ENCODE measurements at regions not wholly inside any gene's neighbourhood (a gene's known extent, or its start where the extent isn't known, plus 50 kb on each side); places are given as distances from the start of the nearest gene placed in this dataset.

GRCh38 chr1:59096501-59096900 is 200.4 kb upstream of the FGGY start:
- Histone ChIP-seq H3K79me1 (ENCODE audit: low read length) (no peaks in the 10 kb centered on the region), H4K91ac (ENCODE audit: low read depth, low read length) (no peak overlapping the region), H3K23ac (ENCODE audit: low read length) (no peak overlapping the region), H4K12ac (ENCODE audit: low read depth, low read length) (no peak overlapping the region), H3K4ac (ENCODE audit: low read depth, low read length) (no peak overlapping the region), H3K14ac (ENCODE audit: low read length) (no peak overlapping the region), H2BK12ac (ENCODE audit: low read length) (no peak overlapping the region), H4K8ac (ENCODE audit: low read depth, low read length) (no peak overlapping the region), H3K4me1 (ENCODE audit: control insufficient read depth in 1 of 2, insufficient read depth in 2 of 2, low read length in 2 of 2) (peaks cover 0 to 3% of the 10 kb centered on the region in 2 experiments), H2AK5ac (ENCODE audit: low read length) (no peak overlapping the region), H3K18ac (ENCODE audit: low read length) (no peak overlapping the region), H3K9ac (ENCODE audit: low read length) (no peak overlapping the region), H3K9me3 (ENCODE audit: insufficient read depth, low read depth, low read length) (peaks cover under 1% of the 10 kb centered on the region), H3K79me2 (ENCODE audit: control insufficient read depth, insufficient read depth, low read length, poor library complexity) (no peaks in the 10 kb centered on the region), H2AFZ (ENCODE audit: insufficient read depth, low read length, poor library complexity) (no peak overlapping the region), H2BK120ac (ENCODE audit: insufficient read depth, low read length, poor library complexity) (no peak overlapping the region), H3K4me3 (ENCODE audit: low read depth, low read length) (no peak overlapping the region), H3K27ac (ENCODE audit: low read depth, low read length) (no peak overlapping the region), H2BK5ac (ENCODE audit: low read depth, low read length, poor library complexity) (no peak overlapping the region), H3K27me3 (ENCODE audit: insufficient read depth, low read length) (no peaks in the 10 kb centered on the region), H3K4me2 (ENCODE audit: low read length) (no peak overlapping the region), H3K36me3 (ENCODE audit: control insufficient read depth in 1 of 2, insufficient read depth in 2 of 2, low read length in 2 of 2) (no peaks in the 10 kb centered on the region)
- DNase-seq = no peak
- WGBS (ENCODE audit: extremely low coverage, insufficient coverage, insufficient read length) = no CpG with 5 or more reads among the region's 8 CpGs

- no peak overlapping the region for H3K23ac ChIP-seq (ENCODE audit: low read length)
- H3K79me1 ChIP-seq (ENCODE audit: low read length) = no peaks in the 10 kb centered on the region
- H4K91ac ChIP-seq (ENCODE audit: low read depth, low read length) = no peak overlapping the region
- H3K18ac ChIP-seq (ENCODE audit: low read length) = no peak overlapping the region
- no peak overlapping the region for H3K27ac ChIP-seq (ENCODE audit: low read depth, low read length)
- no peak overlapping the region for H3K9ac ChIP-seq (ENCODE audit: low read length)
- H2AK5ac ChIP-seq (ENCODE audit: low read length) = no peak overlapping the region
- no peak overlapping the region for H3K4me3 ChIP-seq (ENCODE audit: low read depth, low read length)
- no peaks in the 10 kb centered on the region for H3K4me1 ChIP-seq (ENCODE audit: control insufficient read depth in 1 of 2, insufficient read depth in 2 of 2, low read length in 2 of 2)
- H2BK120ac ChIP-seq (ENCODE audit: insufficient read depth, low read length, poor library complexity) = no peak overlapping the region
- DNase-seq = no peak
- no CpG with 5 or more reads among the region's 2 CpGs for WGBS (ENCODE audit: extremely low coverage, insufficient coverage, insufficient read length)
- H2BK12ac ChIP-seq (ENCODE audit: low read length) = peak overlapping the region; percentile 3
- no peak overlapping the region for H4K12ac ChIP-seq (ENCODE audit: low read depth, low read length)
- H3K27me3 ChIP-seq (ENCODE audit: insufficient read depth, low read length) = no peaks in the 10 kb centered on the region
- peaks cover 2% of the 10 kb centered on the region for H3K9me3 ChIP-seq (ENCODE audit: insufficient read depth, low read depth, low read length)
- H2BK5ac ChIP-seq (ENCODE audit: low read depth, low read length, poor library complexity) = no peak overlapping the region
- H3K36me3 ChIP-seq (ENCODE audit: control insufficient read depth in 1 of 2, insufficient read depth in 2 of 2, low read length in 2 of 2) = no peaks in the 10 kb centered on the region
- no peak overlapping the region for H3K4me2 ChIP-seq (ENCODE audit: low read length)
- no peak overlapping the region for H3K14ac ChIP-seq (ENCODE audit: low read length)
- H4K8ac ChIP-seq (ENCODE audit: low read depth, low read length) = no peak overlapping the region
- H2AFZ ChIP-seq (ENCODE audit: insufficient read depth, low read length, poor library complexity) = no peak overlapping the region
- no peaks in the 10 kb centered on the region for H3K79me2 ChIP-seq (ENCODE audit: control insufficient read depth, insufficient read depth, low read length, poor library complexity)
- no peak overlapping the region for H3K4ac ChIP-seq (ENCODE audit: low read depth, low read length)
These were observed 198.2 kb upstream of the FGGY start for GRCh38 chr1:59098655-59099054.

- no peak overlapping the region for H3K4ac ChIP-seq (ENCODE audit: low read depth, low read length)
- peak overlapping the region; percentile 30 for H3K27ac ChIP-seq (ENCODE audit: low read depth, low read length)
- no peak overlapping the region for H3K4me3 ChIP-seq (ENCODE audit: low read depth, low read length)
- H2AFZ ChIP-seq (ENCODE audit: insufficient read depth, low read length, poor library complexity) = no peak overlapping the region
- no peaks in the 10 kb centered on the region for H3K79me2 ChIP-seq (ENCODE audit: control insufficient read depth, insufficient read depth, low read length, poor library complexity)
- peaks cover 2% of the 10 kb centered on the region for H3K9me3 ChIP-seq (ENCODE audit: insufficient read depth, low read depth, low read length)
- H3K4me1 ChIP-seq (ENCODE audit: control insufficient read depth in 1 of 2, insufficient read depth in 2 of 2, low read length in 2 of 2) = no peaks in the 10 kb centered on the region
- H4K91ac ChIP-seq (ENCODE audit: low read depth, low read length) = no peak overlapping the region
- no peak overlapping the region for H4K8ac ChIP-seq (ENCODE audit: low read depth, low read length)
- no peak overlapping the region for H3K23ac ChIP-seq (ENCODE audit: low read length)
- H3K79me1 ChIP-seq (ENCODE audit: low read length) = no peaks in the 10 kb centered on the region
- no peak overlapping the region for H2BK120ac ChIP-seq (ENCODE audit: insufficient read depth, low read length, poor library complexity)
- H4K12ac ChIP-seq (ENCODE audit: low read depth, low read length) = no peak overlapping the region
- no peak overlapping the region for H2AK5ac ChIP-seq (ENCODE audit: low read length)
- no peak overlapping the region for H2BK12ac ChIP-seq (ENCODE audit: low read length)
- no peak overlapping the region for H3K4me2 ChIP-seq (ENCODE audit: low read length)
- no peak overlapping the region for H3K18ac ChIP-seq (ENCODE audit: low read length)
- H3K27me3 ChIP-seq (ENCODE audit: insufficient read depth, low read length) = no peaks in the 10 kb centered on the region
- no peak overlapping the region for H3K14ac ChIP-seq (ENCODE audit: low read length)
- peak; percentile 56 to 75 for DNase-seq
- no CpG with 5 or more reads among the region's 1 CpG for WGBS (ENCODE audit: extremely low coverage, insufficient coverage, insufficient read length)
- H3K36me3 ChIP-seq (ENCODE audit: control insufficient read depth in 1 of 2, insufficient read depth in 2 of 2, low read length in 2 of 2) = no peaks in the 10 kb centered on the region
- H3K9ac ChIP-seq (ENCODE audit: low read length) = no peak overlapping the region
- no peak overlapping the region for H2BK5ac ChIP-seq (ENCODE audit: low read depth, low read length, poor library complexity)
These were observed 196.1 kb upstream of the FGGY start for GRCh38 chr1:59100708-59101374.

GRCh38 chr1:59101518-59101917 is 195.4 kb upstream of the FGGY start:
- no peaks in the 10 kb centered on the region for H3K4me1 ChIP-seq (ENCODE audit: control insufficient read depth in 1 of 2, insufficient read depth in 2 of 2, low read length in 2 of 2)
- WGBS (ENCODE audit: extremely low coverage, insufficient coverage, insufficient read length) = no CpG with 5 or more reads among the region's 2 CpGs

More at GRCh38 chr1:59101518-59101917, 195.4 kb upstream of the FGGY start:
- DNase-seq = no peak
- Histone ChIP-seq H4K91ac (ENCODE audit: low read depth, low read length) (peak overlapping the region; percentile 34), H3K79me2 (ENCODE audit: control insufficient read depth, insufficient read depth, low read length, poor library complexity) (no peaks in the 10 kb centered on the region), H3K36me3 (ENCODE audit: control insufficient read depth in 1 of 2, insufficient read depth in 2 of 2, low read length in 2 of 2) (no peaks in the 10 kb centered on the region), H3K4me2 (ENCODE audit: low read length) (no peak overlapping the region), H3K27me3 (ENCODE audit: insufficient read depth, low read length) (no peaks in the 10 kb centered on the region), H3K27ac (ENCODE audit: low read depth, low read length) (no peak overlapping the region), H2AFZ (ENCODE audit: insufficient read depth, low read length, poor library complexity) (no peak overlapping the region), H2BK12ac (ENCODE audit: low read length) (peak overlapping the region; percentile 56), H2BK120ac (ENCODE audit: insufficient read depth, low read length, poor library complexity) (no peak overlapping the region), H3K4me3 (ENCODE audit: low read depth, low read length) (no peak overlapping the region), H4K12ac (ENCODE audit: low read depth, low read length) (no peak overlapping the region), H2AK5ac (ENCODE audit: low read length) (no peak overlapping the region), H3K4ac (ENCODE audit: low read depth, low read length) (no peak overlapping the region), H3K79me1 (ENCODE audit: low read length) (no peaks in the 10 kb centered on the region), H3K9me3 (ENCODE audit: insufficient read depth, low read depth, low read length) (peaks cover 2% of the 10 kb centered on the region), H3K23ac (ENCODE audit: low read length) (no peak overlapping the region), H2BK5ac (ENCODE audit: low read depth, low read length, poor library complexity) (no peak overlapping the region), H4K8ac (ENCODE audit: low read depth, low read length) (no peak overlapping the region), H3K9ac (ENCODE audit: low read length) (no peak overlapping the region), H3K14ac (ENCODE audit: low read length) (no peak overlapping the region), H3K18ac (ENCODE audit: low read length) (no peak overlapping the region)

All from trophoblast cell (in vitro differentiated cells and primary cell).